GM12878 (cell line): ENCODE measurements at regions not wholly inside any gene's neighbourhood (a gene's known extent, or its start where the extent isn't known, plus 50 kb on each side); places are given as distances from the start of the nearest gene placed in this dataset.

Experiments
- ATAC-seq: fragments of 200-7000 bp; cut with Tn5 transposase; 3 replicates; pipeline ENCODE4 v1.9.1; 2020; ENCODE audit warnings: mild to moderate bottlenecking, moderate library complexity
- BruUV-seq: library from RNA; stranded (reverse); fragments of 400-500 nt; replicated peaks from 2 replicates; lab custom pipeline; 2021; lab: Mats Ljungman, UMichigan
- CTCF ChIA-PET: fragments of 300-600 bp; sonication (Branson Sonifier 250); formaldehyde crosslinking; extraction: SDS; loops from one replicate; lab custom pipeline; 2021; ENCODE audit warnings: inconsistent platforms; lab: Yijun Ruan, JAX
- POLR2A ChIA-PET: fragments of 350-600 bp; formaldehyde crosslinking; extraction: SDS; loops from one replicate; lab custom pipeline; 2021; ENCODE audit warnings: inconsistent platforms; lab: Charles Lee
- RAD21 ChIA-PET: fragments of 300-600 bp; sonication (Branson Sonifier 250); formaldehyde crosslinking; loops from one replicate; lab custom pipeline; 2023; ENCODE audit warnings: antibody characterized with exemption; ENCODE audit not compliant: unreplicated experiment; lab: Charles Lee
- SMC1A ChIA-PET: fragments of 300-600 bp; sonication (Branson Sonifier 250); formaldehyde crosslinking; loops from one replicate; lab custom pipeline; 2023; ENCODE audit not compliant: unreplicated experiment, uncharacterized antibody; lab: Charles Lee
- DNase-seq: peaks from one replicate; pipeline ENCODE4 v3.0.0-alpha.2; 2011; ENCODE audit warnings: low read depth, low spot score
- FAIRE-seq: peaks from 3 replicates; lab custom pipeline; 2011; peaks lifted over from hg19 to GRCh38; lab: Jason Lieb, UNC
- H2AFZ ChIP-seq: 2 replicates; pipeline ENCODE4 v1.6.0; 2011; ENCODE audit warnings: low read depth, low read length, control low read depth; ENCODE audit not compliant: control insufficient read depth
- H3K27ac ChIP-seq: 2 replicates; pipeline ENCODE4 v1.5.1; 2011; ENCODE audit warnings: control low read depth; ENCODE audit not compliant: control insufficient read depth, insufficient read depth
- H3K27me3 ChIP-seq, 2 experiments: replicated peaks in 1 of 2; 2 replicates each; pipeline versions ENCODE4 v1.6.0 to v1.6.1; 2011; ENCODE audit warnings: low read length in 1 of 2; ENCODE audit not compliant: control insufficient read depth in 2 of 2, insufficient read depth in 2 of 2
- H3K36me3 ChIP-seq, 2 experiments: 2 replicates each; pipeline ENCODE4 v1.5.1; 2011; ENCODE audit warnings: low read length in 1 of 2; ENCODE audit not compliant: control insufficient read depth in 2 of 2, insufficient read depth in 2 of 2
- H3K4me1 ChIP-seq: 2 replicates; pipeline ENCODE4 v1.6.1; 2011; ENCODE audit warnings: mild to moderate bottlenecking, low read length, moderate library complexity, mixed read lengths; ENCODE audit not compliant: control insufficient read depth, insufficient read depth
- H3K4me2 ChIP-seq: 2 replicates; pipeline ENCODE4 v1.6.0; 2011; ENCODE audit warnings: control low read depth; ENCODE audit not compliant: control insufficient read depth, insufficient read depth
- H3K4me3 ChIP-seq: fragments of 200-600 bp; sonication (generic); 2 replicates; pipeline ENCODE4 v1.5.1; 2016
- H3K79me2 ChIP-seq: 2 replicates; pipeline ENCODE4 v1.6.0; 2011; ENCODE audit warnings: low read length; ENCODE audit not compliant: control insufficient read depth, insufficient read depth
- H3K9ac ChIP-seq: 2 replicates; pipeline ENCODE4 v1.8.0; 2011; ENCODE audit warnings: low read length, control low read depth, mixed read lengths; ENCODE audit not compliant: control insufficient read depth, insufficient read depth
- H3K9me3 ChIP-seq: replicated peaks from 3 replicates; pipeline ENCODE4 v1.5.1; 2011; ENCODE audit warnings: mild to moderate bottlenecking, low read length; ENCODE audit not compliant: control insufficient read depth, insufficient read depth
- H4K20me1 ChIP-seq: 2 replicates; pipeline ENCODE4 v1.6.0; 2011; ENCODE audit not compliant: control insufficient read depth, insufficient read depth
- BCL11A ChIP-seq: IDR thresholded peaks from 2 replicates; pipeline ENCODE4 v1.6.1; 2011; ENCODE audit warnings: low read depth, low read length
- CHD1 ChIP-seq: IDR thresholded peaks from 2 replicates; pipeline ENCODE4 v1.6.1; 2012; ENCODE audit warnings: low read depth, low read length, improper control_type of control experiment
- CREM ChIP-seq: IDR thresholded peaks from 2 replicates; pipeline ENCODE4 v1.6.1; 2014; ENCODE audit warnings: antibody characterized with exemption, low read depth
- EZH2 ChIP-seq: IDR thresholded peaks from 2 replicates; pipeline ENCODE4 v1.6.1; 2012; ENCODE audit warnings: low read depth, mild to moderate bottlenecking, control low read depth, inconsistent platforms, low read length, borderline replicate concordance; ENCODE audit not compliant: control insufficient read depth
- GABPA ChIP-seq: IDR thresholded peaks from 2 replicates; pipeline ENCODE4 v1.6.1; 2014; ENCODE audit warnings: antibody characterized with exemption, low read depth, mild to moderate bottlenecking, inconsistent platforms
- HCFC1 ChIP-seq: fragments of 150-350 bp; IDR thresholded peaks from 2 replicates; pipeline ENCODE4 v1.6.1; 2014; ENCODE audit warnings: low read length
- PAX8 ChIP-seq: fragments of 450-650 bp; IDR thresholded peaks from 2 replicates; pipeline ENCODE4 v1.6.1; 2017; ENCODE audit warnings: mild to moderate bottlenecking, moderate library complexity
- POU2F2 ChIP-seq: IDR thresholded peaks from 3 replicates; pipeline ENCODE4 v1.6.1; 2011; ENCODE audit warnings: low read depth, mild to moderate bottlenecking, low read length, borderline replicate concordance
- PRDM15 ChIP-seq: fragments of 450-650 bp; formaldehyde crosslinking; IDR thresholded peaks from 2 replicates; pipeline ENCODE4 v1.4.0; 2020; ENCODE audit warnings: mild to moderate bottlenecking, moderate library complexity
- RAD51 ChIP-seq: fragments of 450-650 bp; IDR thresholded peaks from 2 replicates; pipeline ENCODE4 v1.6.1; 2016; ENCODE audit warnings: moderate library complexity, mild to moderate bottlenecking, inconsistent platforms
- REST ChIP-seq: IDR thresholded peaks from 2 replicates; pipeline ENCODE4 v1.6.1; 2012; ENCODE audit warnings: mild to moderate bottlenecking, low read depth, low read length
- RUNX3 ChIP-seq: IDR thresholded peaks from 2 replicates; pipeline ENCODE4 v1.6.1; 2012; ENCODE audit warnings: low read length, inconsistent platforms
- SIN3A ChIP-seq: IDR thresholded peaks from 2 replicates; pipeline ENCODE4 v1.6.1; 2012; ENCODE audit warnings: low read depth, low read length, improper control_type of control experiment
- SMC3 ChIP-seq: IDR thresholded peaks from 2 replicates; pipeline ENCODE4 v1.6.1; 2011; ENCODE audit warnings: low read length, improper control_type of control experiment, borderline replicate concordance
- TBL1XR1 ChIP-seq: IDR thresholded peaks from 2 replicates; pipeline ENCODE4 v1.6.1; 2012; ENCODE audit warnings: low read depth, low read length, improper control_type of control experiment
- WRNIP1 ChIP-seq: IDR thresholded peaks from 2 replicates; pipeline ENCODE4 v1.6.1; 2011; ENCODE audit warnings: low read depth, low read length, improper control_type of control experiment, borderline replicate concordance
- WGBS: methylation state at CpG from one replicate; pipeline ENCODE4 v1.1.6; 2016; ENCODE audit warnings: low lambda C conversion rate; ENCODE audit not compliant: insufficient replicate concordance, insufficient coverage; ENCODE audit errors: missing lambda C conversion rate; 5-methylcytosine and 5-hydroxymethylcytosine counted together
- in situ Hi-C: fragments of 300-500 bp; cut with MboI; formaldehyde crosslinking; loops from 9 replicates; pipeline ENCODE4 v1.14.3; 2018; ENCODE audit warnings: mixed read lengths
- intact Hi-C: fragments of 100-400 bp; cut with micrococcal nuclease; formaldehyde crosslinking; loops from one replicate; pipeline ENCODE4 v1.14.2; 2022; ENCODE audit not compliant: unreplicated experiment
- TF ChIP-seq, protein P1 (sequence below): fragments of 150-350 bp; IDR thresholded peaks from 2 replicates; pipeline ENCODE4 v1.6.1; 2016; ENCODE audit warnings: low read depth, low read length

GRCh38 chr1:81029266-81029665 is 771.5 kb upstream of the ADGRL2 start:
- in situ Hi-C loops (no loop called here), intact Hi-C loops (no loop called here)
- no TSS peak for BruUV-seq
- Histone ChIP-seq H3K4me1 (no peaks in the 10 kb centered on the region), H3K9me3 (no peaks in the 10 kb centered on the region), H3K27ac (no peak overlapping the region), H4K20me1 (no peaks in the 10 kb centered on the region), H3K4me2 (no peak overlapping the region), H2AFZ (no peak overlapping the region), H3K4me3 (no peak overlapping the region), H3K79me2 (no peaks in the 10 kb centered on the region), H3K27me3 (no peaks in the 10 kb centered on the region), H3K36me3 (no peaks in the 10 kb centered on the region), H3K9ac (no peak overlapping the region)
- ATAC-seq (no peak), FAIRE-seq (no peak), DNase-seq (no peak)
- ChIA-PET POLR2A (no interaction called here), CTCF (no interaction called here), RAD21 (no interaction called here), SMC1A (no interaction called here)
- WGBS = 20% methylated on average over 1 of the region's 1 CpG
- no peak for TF ChIP-seq SIN3A
- no peak for TF ChIP-seq BCL11A
- no peak for TF ChIP-seq SMC3
- no peak for TF ChIP-seq RUNX3
- TF ChIP-seq PAX8 = no peak
- no peak for TF ChIP-seq GABPA
- TF ChIP-seq POU2F2 = no peak
- TF ChIP-seq, protein P1, sequence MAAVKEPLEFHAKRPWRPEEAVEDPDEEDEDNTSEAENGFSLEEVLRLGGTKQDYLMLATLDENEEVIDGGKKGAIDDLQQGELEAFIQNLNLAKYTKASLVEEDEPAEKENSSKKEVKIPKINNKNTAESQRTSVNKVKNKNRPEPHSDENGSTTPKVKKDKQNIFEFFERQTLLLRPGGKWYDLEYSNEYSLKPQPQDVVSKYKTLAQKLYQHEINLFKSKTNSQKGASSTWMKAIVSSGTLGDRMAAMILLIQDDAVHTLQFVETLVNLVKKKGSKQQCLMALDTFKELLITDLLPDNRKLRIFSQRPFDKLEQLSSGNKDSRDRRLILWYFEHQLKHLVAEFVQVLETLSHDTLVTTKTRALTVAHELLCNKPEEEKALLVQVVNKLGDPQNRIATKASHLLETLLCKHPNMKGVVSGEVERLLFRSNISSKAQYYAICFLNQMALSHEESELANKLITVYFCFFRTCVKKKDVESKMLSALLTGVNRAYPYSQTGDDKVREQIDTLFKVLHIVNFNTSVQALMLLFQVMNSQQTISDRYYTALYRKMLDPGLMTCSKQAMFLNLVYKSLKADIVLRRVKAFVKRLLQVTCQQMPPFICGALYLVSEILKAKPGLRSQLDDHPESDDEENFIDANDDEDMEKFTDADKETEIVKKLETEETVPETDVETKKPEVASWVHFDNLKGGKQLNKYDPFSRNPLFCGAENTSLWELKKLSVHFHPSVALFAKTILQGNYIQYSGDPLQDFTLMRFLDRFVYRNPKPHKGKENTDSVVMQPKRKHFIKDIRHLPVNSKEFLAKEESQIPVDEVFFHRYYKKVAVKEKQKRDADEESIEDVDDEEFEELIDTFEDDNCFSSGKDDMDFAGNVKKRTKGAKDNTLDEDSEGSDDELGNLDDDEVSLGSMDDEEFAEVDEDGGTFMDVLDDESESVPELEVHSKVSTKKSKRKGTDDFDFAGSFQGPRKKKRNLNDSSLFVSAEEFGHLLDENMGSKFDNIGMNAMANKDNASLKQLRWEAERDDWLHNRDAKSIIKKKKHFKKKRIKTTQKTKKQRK = no peak
- TF ChIP-seq CREM = no peak
- TF ChIP-seq CHD1 = no peak
- no peak for TF ChIP-seq PRDM15 (CRISPR knock-in tag)
- TF ChIP-seq WRNIP1 = no peak
- TF ChIP-seq EZH2 = no peak
- TF ChIP-seq TBL1XR1 = no peak
- TF ChIP-seq RAD51 = no peak
- TF ChIP-seq HCFC1 = no peak
- no peak for TF ChIP-seq REST
